ENCODE measurements at regions not wholly inside any gene's neighbourhood (a gene's known extent, or its start where the extent isn't known, plus 50 kb on each side); places are given as distances from the start of the nearest gene placed in this dataset.

DNA sequence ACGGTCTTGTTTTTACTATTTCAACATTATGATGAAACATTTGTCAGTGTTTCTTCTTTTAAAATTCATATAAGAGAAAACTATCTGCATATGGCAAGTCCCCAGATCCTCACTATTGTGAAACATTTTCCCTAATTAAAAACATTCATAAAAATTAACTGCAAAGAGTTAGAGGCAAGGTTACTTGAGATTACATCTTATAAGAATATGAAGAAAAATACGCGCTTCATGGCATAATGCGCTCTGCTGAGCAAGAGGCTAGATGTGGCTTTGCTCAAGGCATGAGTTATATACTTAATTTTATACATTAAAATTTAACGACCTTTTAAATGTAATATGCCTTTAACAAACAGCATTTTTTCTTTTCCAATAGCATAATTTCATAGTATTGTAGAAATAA lies 166.4 kb upstream of the RPRM start:
- Histone ChIP-seq H3K36me3 (ENCODE audit: insufficient read depth, low read length) (no peaks in the 10 kb centered on the region), H3K4me3 (ENCODE audit: low read length) (no peak overlapping the region), H3K79me2 (replicated peaks; ENCODE audit: insufficient read depth, low read length) (no peaks in the 10 kb centered on the region), H3K9me2 (ENCODE audit: insufficient read depth, low read length) (no peaks in the 10 kb centered on the region), H3K27me3 (ENCODE audit: insufficient read depth, low read depth, low read length) (no peaks in the 10 kb centered on the region), H3K27ac (ENCODE audit: low read length) (no peak overlapping the region), H3K9me3 (ENCODE audit: low read length) (no peaks in the 10 kb centered on the region), H3K9ac (ENCODE audit: low read length) (no peak overlapping the region), H3K4me2 (ENCODE audit: low read length) (no peak overlapping the region), H2AFZ (ENCODE audit: low read depth, low read length) (no peak overlapping the region), H3F3A (ENCODE audit: insufficient read depth, low read length, poor library complexity, severe bottlenecking) (no peaks in the 10 kb centered on the region), H4K20me1 (ENCODE audit: insufficient read depth) (no peaks in the 10 kb centered on the region)
- no peak for TF ChIP-seq TAF1 (IDR thresholded peaks at IDR 0.05; ENCODE audit: low read depth)
- no peak for TF ChIP-seq MXI1 (conservative IDR thresholded peaks at IDR 0.05; ENCODE audit: poor library complexity, severe bottlenecking)
- no peak for TF ChIP-seq RAD21 (conservative IDR thresholded peaks at IDR 0.05)
- TF ChIP-seq SMC3 (conservative IDR thresholded peaks at IDR 0.05; ENCODE audit: poor library complexity) = no peak
- TF ChIP-seq, protein P1, sequence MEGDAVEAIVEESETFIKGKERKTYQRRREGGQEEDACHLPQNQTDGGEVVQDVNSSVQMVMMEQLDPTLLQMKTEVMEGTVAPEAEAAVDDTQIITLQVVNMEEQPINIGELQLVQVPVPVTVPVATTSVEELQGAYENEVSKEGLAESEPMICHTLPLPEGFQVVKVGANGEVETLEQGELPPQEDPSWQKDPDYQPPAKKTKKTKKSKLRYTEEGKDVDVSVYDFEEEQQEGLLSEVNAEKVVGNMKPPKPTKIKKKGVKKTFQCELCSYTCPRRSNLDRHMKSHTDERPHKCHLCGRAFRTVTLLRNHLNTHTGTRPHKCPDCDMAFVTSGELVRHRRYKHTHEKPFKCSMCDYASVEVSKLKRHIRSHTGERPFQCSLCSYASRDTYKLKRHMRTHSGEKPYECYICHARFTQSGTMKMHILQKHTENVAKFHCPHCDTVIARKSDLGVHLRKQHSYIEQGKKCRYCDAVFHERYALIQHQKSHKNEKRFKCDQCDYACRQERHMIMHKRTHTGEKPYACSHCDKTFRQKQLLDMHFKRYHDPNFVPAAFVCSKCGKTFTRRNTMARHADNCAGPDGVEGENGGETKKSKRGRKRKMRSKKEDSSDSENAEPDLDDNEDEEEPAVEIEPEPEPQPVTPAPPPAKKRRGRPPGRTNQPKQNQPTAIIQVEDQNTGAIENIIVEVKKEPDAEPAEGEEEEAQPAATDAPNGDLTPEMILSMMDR (IDR thresholded peaks at IDR 0.05; ENCODE audit: poor library complexity, severe bottlenecking) = no peak
- no peak for TF ChIP-seq EZH2 (IDR thresholded peaks at IDR 0.05; ENCODE audit: borderline replicate concordance, insufficient read depth, low read length, poor library complexity, severe bottlenecking)
- TF ChIP-seq EP300 (conservative IDR thresholded peaks at IDR 0.05; ENCODE audit: poor library complexity, severe bottlenecking) = no peak
- TF ChIP-seq, protein P2, sequence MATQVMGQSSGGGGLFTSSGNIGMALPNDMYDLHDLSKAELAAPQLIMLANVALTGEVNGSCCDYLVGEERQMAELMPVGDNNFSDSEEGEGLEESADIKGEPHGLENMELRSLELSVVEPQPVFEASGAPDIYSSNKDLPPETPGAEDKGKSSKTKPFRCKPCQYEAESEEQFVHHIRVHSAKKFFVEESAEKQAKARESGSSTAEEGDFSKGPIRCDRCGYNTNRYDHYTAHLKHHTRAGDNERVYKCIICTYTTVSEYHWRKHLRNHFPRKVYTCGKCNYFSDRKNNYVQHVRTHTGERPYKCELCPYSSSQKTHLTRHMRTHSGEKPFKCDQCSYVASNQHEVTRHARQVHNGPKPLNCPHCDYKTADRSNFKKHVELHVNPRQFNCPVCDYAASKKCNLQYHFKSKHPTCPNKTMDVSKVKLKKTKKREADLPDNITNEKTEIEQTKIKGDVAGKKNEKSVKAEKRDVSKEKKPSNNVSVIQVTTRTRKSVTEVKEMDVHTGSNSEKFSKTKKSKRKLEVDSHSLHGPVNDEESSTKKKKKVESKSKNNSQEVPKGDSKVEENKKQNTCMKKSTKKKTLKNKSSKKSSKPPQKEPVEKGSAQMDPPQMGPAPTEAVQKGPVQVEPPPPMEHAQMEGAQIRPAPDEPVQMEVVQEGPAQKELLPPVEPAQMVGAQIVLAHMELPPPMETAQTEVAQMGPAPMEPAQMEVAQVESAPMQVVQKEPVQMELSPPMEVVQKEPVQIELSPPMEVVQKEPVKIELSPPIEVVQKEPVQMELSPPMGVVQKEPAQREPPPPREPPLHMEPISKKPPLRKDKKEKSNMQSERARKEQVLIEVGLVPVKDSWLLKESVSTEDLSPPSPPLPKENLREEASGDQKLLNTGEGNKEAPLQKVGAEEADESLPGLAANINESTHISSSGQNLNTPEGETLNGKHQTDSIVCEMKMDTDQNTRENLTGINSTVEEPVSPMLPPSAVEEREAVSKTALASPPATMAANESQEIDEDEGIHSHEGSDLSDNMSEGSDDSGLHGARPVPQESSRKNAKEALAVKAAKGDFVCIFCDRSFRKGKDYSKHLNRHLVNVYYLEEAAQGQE (IDR thresholded peaks at IDR 0.05; ENCODE audit: borderline replicate concordance) = no peak
- TF ChIP-seq POLR2AphosphoS5 (IDR thresholded peaks at IDR 0.05) = no peak

- TF ChIP-seq SMC3 (conservative IDR thresholded peaks at IDR 0.05; ENCODE audit: poor library complexity) = no peak
- TF ChIP-seq RAD21 (conservative IDR thresholded peaks at IDR 0.05) = no peak
- no peak for TF ChIP-seq TAF1 (IDR thresholded peaks at IDR 0.05; ENCODE audit: low read depth)
- no peak for TF ChIP-seq POLR2AphosphoS5 (IDR thresholded peaks at IDR 0.05)
- no peak for TF ChIP-seq EZH2 (IDR thresholded peaks at IDR 0.05; ENCODE audit: borderline replicate concordance, insufficient read depth, low read length, poor library complexity, severe bottlenecking)
- TF ChIP-seq, protein P2 (IDR thresholded peaks at IDR 0.05; ENCODE audit: borderline replicate concordance) = no peak
- no peak for TF ChIP-seq MXI1 (conservative IDR thresholded peaks at IDR 0.05; ENCODE audit: poor library complexity, severe bottlenecking)
- TF ChIP-seq EP300 (conservative IDR thresholded peaks at IDR 0.05; ENCODE audit: poor library complexity, severe bottlenecking) = no peak
- TF ChIP-seq, protein P1 (IDR thresholded peaks at IDR 0.05; ENCODE audit: poor library complexity, severe bottlenecking) = no peak
- H2AFZ ChIP-seq (ENCODE audit: low read depth, low read length) = no peak overlapping the region
- no peak overlapping the region for H3K4me3 ChIP-seq (ENCODE audit: low read length)
- H3K79me2 ChIP-seq (replicated peaks; ENCODE audit: insufficient read depth, low read length) = no peaks in the 10 kb centered on the region
- no peaks in the 10 kb centered on the region for H3K36me3 ChIP-seq (ENCODE audit: insufficient read depth, low read length)
- no peak overlapping the region for H3K4me2 ChIP-seq (ENCODE audit: low read length)
- H3K27ac ChIP-seq (ENCODE audit: low read length) = no peak overlapping the region
- no peaks in the 10 kb centered on the region for H3K9me3 ChIP-seq (ENCODE audit: low read length)
- no peaks in the 10 kb centered on the region for H3F3A ChIP-seq (ENCODE audit: insufficient read depth, low read length, poor library complexity, severe bottlenecking)
- no peak overlapping the region for H3K9ac ChIP-seq (ENCODE audit: low read length)
- no peaks in the 10 kb centered on the region for H3K9me2 ChIP-seq (ENCODE audit: insufficient read depth, low read length)
- H3K27me3 ChIP-seq (ENCODE audit: insufficient read depth, low read depth, low read length) = no peaks in the 10 kb centered on the region
- no peaks in the 10 kb centered on the region for H4K20me1 ChIP-seq (ENCODE audit: insufficient read depth)
Observed at GRCh38 chr2:153645599-153645998, 167.0 kb upstream of the RPRM start.

All from neural cell (in vitro differentiated cells).